ENCODE measurements at regions not wholly inside any gene's neighbourhood (a gene's known extent, or its start where the extent isn't known, plus 50 kb on each side); places are given as distances from the start of the nearest gene placed in this dataset.

DNA sequence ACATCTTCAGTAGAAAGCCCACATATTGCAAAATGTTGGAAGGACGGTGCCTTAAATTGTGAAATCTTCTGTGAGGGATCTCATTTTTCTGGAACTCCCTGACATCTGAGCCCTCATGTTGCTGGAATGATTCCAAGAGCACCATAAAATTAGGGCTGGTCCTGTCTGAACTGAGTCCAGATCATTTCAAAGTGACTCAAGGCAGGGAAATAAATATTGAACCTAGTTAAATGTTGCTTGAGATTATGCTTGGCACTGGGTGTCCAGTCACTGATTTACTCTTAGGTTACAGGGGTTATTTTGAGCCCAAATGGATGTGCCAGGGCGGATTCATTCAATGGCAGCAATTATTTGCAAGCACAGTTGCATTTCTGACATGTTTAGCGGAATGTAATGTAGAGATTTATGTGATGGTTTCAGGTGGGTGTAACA is 437.0 kb downstream of the PIK3R1 start:
- no peaks in the 10 kb centered on the region for H3K9me3 ChIP-seq (replicated peaks; ENCODE audit: control insufficient read depth, insufficient read depth, low read depth, low read length)
- H3K9ac ChIP-seq (ENCODE audit: insufficient read depth in 1 of 2, low read depth in 2 of 2, low read length in 2 of 2), result no peak overlapping the region
- BruUV-seq (replicated peaks), result no TSS peak
- no peaks in the 10 kb centered on the region; the same call in 1 of the 2 replicates for H4K20me1 ChIP-seq (replicated peaks; ENCODE audit: control insufficient read depth, insufficient read depth, low read length)
- in situ Hi-C loops (cut with MboI), result no loop called here
- CTCF ChIA-PET (ENCODE audit: low intra/inter-chr PET ratio), result no interaction called here
- TF ChIP-seq, protein P1, sequence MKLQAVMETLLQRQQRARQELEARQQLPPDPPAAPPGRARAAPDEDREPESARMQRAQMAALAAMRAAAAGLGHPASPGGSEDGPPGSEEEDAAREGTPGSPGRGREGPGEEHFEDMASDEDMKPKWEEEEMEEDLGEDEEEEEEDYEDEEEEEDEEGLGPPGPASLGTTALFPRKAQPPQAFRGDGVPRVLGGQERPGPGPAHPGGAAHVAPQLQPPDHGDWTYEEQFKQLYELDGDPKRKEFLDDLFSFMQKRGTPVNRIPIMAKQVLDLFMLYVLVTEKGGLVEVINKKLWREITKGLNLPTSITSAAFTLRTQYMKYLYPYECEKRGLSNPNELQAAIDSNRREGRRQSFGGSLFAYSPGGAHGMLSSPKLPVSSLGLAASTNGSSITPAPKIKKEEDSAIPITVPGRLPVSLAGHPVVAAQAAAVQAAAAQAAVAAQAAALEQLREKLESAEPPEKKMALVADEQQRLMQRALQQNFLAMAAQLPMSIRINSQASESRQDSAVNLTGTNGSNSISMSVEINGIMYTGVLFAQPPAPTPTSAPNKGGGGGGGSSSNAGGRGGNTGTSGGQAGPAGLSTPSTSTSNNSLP (IDR thresholded peaks at IDR 0.05; ENCODE audit: borderline replicate concordance, low read depth, low read length), result no peak
- TF ChIP-seq, protein P2, sequence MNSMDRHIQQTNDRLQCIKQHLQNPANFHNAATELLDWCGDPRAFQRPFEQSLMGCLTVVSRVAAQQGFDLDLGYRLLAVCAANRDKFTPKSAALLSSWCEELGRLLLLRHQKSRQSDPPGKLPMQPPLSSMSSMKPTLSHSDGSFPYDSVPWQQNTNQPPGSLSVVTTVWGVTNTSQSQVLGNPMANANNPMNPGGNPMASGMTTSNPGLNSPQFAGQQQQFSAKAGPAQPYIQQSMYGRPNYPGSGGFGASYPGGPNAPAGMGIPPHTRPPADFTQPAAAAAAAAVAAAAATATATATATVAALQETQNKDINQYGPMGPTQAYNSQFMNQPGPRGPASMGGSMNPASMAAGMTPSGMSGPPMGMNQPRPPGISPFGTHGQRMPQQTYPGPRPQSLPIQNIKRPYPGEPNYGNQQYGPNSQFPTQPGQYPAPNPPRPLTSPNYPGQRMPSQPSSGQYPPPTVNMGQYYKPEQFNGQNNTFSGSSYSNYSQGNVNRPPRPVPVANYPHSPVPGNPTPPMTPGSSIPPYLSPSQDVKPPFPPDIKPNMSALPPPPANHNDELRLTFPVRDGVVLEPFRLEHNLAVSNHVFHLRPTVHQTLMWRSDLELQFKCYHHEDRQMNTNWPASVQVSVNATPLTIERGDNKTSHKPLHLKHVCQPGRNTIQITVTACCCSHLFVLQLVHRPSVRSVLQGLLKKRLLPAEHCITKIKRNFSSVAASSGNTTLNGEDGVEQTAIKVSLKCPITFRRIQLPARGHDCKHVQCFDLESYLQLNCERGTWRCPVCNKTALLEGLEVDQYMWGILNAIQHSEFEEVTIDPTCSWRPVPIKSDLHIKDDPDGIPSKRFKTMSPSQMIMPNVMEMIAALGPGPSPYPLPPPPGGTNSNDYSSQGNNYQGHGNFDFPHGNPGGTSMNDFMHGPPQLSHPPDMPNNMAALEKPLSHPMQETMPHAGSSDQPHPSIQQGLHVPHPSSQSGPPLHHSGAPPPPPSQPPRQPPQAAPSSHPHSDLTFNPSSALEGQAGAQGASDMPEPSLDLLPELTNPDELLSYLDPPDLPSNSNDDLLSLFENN (IDR thresholded peaks at IDR 0.05; ENCODE audit: low read depth in 2 of 2, low read length in 2 of 2), result no peak
- intact Hi-C loops (cut with micrococcal nuclease), result no loop called here
- no peak for FAIRE-seq
- no peak for DNase-seq (ENCODE audit: extremely low read depth in 1 of 4, low spot score in 3 of 4)
- POLR2A ChIA-PET, result no interaction called here
- H3K9me1 ChIP-seq (ENCODE audit: control insufficient read depth, insufficient read depth, low read length), result no peaks in the 10 kb centered on the region
- H3K27me3 ChIP-seq (ENCODE audit: control insufficient read depth in 2 of 2, insufficient read depth in 2 of 2, low read length in 2 of 2), result peaks cover 2 to 8% of the 10 kb centered on the region in 2 experiments; a peak in 2 of 5 replicates
- ATAC-seq, result no peak
- no peak overlapping the region for H3K4me2 ChIP-seq (ENCODE audit: insufficient read depth, low read length)
- no peaks in the 10 kb centered on the region for H3K36me3 ChIP-seq (ENCODE audit: control insufficient read depth, insufficient read depth, low read length)
- WGBS (ENCODE audit: insufficient coverage, low coverage, missing lambda C conversion rate), result 0% methylated on average over 3 of the region's 3 CpGs
- no peak overlapping the region for H3K27ac ChIP-seq (ENCODE audit: extremely low read depth, low read depth, low read length)
- no peaks in the 10 kb centered on the region for H3K4me1 ChIP-seq (replicated peaks in 1 of 2; ENCODE audit: control insufficient read depth in 2 of 2, insufficient read depth in 2 of 2, low read length in 2 of 2)
- no peaks in the 10 kb centered on the region for H3K79me2 ChIP-seq (ENCODE audit: control insufficient read depth, insufficient read depth, low read length)
- H2AFZ ChIP-seq (ENCODE audit: low read depth, low read length), result no peak overlapping the region
- H3K4me3 ChIP-seq, result no peak overlapping the region

Measured in K562 (cell line).